ENCODE measurements at regions not wholly inside any gene's neighbourhood (a gene's known extent, or its start where the extent isn't known, plus 50 kb on each side); places are given as distances from the start of the nearest gene placed in this dataset.
A peak's percentile ranks its signal among the peaks of the same experiment; 100 is the strongest.

GRCh38 chr4:104915864-104916263 lies 230.8 kb upstream of the TET2 start:
- TF ChIP-seq EZH2 (IDR thresholded peaks at IDR 0.05; ENCODE audit: low read depth, unreplicated experiment) = no peak
- TF ChIP-seq, protein P1, sequence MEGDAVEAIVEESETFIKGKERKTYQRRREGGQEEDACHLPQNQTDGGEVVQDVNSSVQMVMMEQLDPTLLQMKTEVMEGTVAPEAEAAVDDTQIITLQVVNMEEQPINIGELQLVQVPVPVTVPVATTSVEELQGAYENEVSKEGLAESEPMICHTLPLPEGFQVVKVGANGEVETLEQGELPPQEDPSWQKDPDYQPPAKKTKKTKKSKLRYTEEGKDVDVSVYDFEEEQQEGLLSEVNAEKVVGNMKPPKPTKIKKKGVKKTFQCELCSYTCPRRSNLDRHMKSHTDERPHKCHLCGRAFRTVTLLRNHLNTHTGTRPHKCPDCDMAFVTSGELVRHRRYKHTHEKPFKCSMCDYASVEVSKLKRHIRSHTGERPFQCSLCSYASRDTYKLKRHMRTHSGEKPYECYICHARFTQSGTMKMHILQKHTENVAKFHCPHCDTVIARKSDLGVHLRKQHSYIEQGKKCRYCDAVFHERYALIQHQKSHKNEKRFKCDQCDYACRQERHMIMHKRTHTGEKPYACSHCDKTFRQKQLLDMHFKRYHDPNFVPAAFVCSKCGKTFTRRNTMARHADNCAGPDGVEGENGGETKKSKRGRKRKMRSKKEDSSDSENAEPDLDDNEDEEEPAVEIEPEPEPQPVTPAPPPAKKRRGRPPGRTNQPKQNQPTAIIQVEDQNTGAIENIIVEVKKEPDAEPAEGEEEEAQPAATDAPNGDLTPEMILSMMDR (conservative IDR thresholded peaks at IDR 0.05; ENCODE audit: low read depth in 2 of 2) = no peak
- TF ChIP-seq POLR2AphosphoS5 (IDR thresholded peaks at IDR 0.05; ENCODE audit: low read depth) = peak; percentile 88
